ENCODE measurements at regions not wholly inside any gene's neighbourhood (a gene's known extent, or its start where the extent isn't known, plus 50 kb on each side); places are given as distances from the start of the nearest gene placed in this dataset.

- TF ChIP-seq CTCF (IDR thresholded peaks at IDR 0.05) (no peak), POLR2A (IDR thresholded peaks at IDR 0.05) (no peak)
Observed at GRCh38 chr7:68185631-68186456, 1189.2 kb downstream of the TYW1 start.
